Stimulated activated CD4-positive, alpha-beta T cell treated with anti-CD3 and anti-CD28 coated beads, TNF-alpha, amount 100 ng/mL, for 48 hours (primary cell): ENCODE measurements at regions not wholly inside any gene's neighbourhood (a gene's known extent, or its start where the extent isn't known, plus 50 kb on each side); places are given as distances from the start of the nearest gene placed in this dataset.

ENCODE experiments used
- DNase-seq, 3 donors: peaks; one replicate each; pipeline ENCODE4 v3.0.0-alpha.2; 2020; ENCODE audit warnings: low read depth in 3 of 3

GRCh38 chr13:99892866-99893504 lies 78.6 kb downstream of the ZIC5 start:
- DNase-seq = no peak

- DNase-seq = no peak
Observed at GRCh38 chr13:99892196-99892613, 79.4 kb downstream of the ZIC5 start.

DNA sequence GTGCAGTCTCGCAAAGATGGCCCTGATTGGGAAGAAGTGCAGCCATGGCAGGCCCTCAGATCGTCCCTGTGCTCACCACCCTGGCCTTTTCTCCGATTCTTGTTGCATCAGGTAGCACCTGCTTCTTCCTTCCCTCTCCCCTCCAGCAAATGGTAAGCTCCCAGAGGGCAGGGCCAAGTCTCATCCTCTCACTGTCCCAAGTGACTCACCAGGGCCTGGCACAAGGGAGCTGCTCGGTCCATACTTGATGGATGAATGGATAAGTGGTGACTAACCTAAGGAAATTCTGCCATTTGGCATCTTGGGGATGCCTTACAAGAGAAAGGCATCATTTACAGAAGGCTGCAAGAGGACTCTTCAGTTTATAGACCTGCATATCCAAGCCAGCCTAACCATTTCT lies 84.9 kb downstream of the ZIC5 start:
- DNase-seq = no peak

DNA sequence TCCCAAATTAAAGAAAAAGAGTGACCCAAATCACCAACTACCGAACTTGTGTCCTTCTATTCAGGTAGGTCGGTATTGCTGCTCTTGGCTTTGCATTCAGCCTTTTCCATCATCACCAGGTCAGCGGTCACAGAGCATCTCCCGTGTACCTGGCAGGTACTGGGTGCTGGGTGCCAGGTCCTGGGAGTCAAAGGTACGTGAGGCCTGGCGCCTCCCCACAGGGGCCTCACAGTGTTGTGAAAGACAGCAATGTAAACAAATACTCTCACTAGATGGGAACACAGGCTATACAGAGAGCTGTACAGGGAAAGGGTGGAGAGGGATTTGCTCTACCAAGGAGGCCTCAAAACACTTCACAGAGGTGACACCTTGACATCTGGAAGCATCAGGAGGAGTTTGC lies 86.7 kb downstream of the ZIC5 start:
- no peak for DNase-seq

DNA sequence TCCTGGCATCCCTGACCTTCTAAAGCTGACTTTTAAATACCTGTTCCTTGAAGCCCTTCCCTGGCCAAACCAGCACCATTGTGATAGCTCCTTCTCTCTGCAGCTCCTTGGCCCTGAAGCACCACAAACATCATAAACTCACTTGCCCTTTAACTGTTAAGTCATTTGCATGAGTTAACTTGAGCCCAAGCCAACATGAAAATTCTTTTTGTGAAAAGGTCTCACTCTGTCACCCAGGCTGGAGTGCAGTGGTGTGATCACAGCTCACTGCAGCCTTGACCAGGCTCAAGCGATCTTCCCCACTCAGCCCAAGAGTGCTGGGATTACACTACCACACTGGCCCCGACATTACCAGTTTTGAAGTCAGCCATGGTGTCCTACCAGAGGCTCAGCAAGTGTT lies 87.8 kb downstream of the ZIC5 start:
- no peak for DNase-seq

- no peak for DNase-seq
Observed at GRCh38 chr13:99878921-99879610, 92.5 kb downstream of the ZIC5 start.

GRCh38 chr13:99876651-99877050 lies 94.9 kb downstream of the ZIC5 start:
- DNase-seq = no peak

DNA sequence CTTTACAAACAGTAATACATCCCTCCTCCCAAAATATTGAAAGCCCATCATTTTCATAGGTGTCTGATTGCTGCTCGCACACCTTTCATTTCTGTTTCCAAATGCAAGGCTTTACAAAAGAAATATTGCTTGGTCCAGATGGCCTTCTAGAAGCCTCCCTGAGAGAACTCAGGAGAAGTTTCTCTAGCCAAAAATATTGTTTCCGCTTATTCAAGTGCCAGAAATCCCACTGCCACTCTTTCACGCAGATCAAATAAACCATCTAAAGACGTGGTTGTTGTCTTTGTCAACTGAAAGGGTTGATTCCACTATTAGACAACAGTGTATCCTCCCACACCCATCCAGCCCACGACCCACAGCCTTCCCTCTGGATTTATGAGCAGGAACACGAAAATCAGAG lies 96.2 kb downstream of the ZIC5 start:
- DNase-seq = no peak

GRCh38 chr13:99873832-99874430 lies 97.6 kb downstream of the ZIC5 start:
- DNase-seq = no peak

GRCh38 chr13:99873141-99873540 lies 98.4 kb downstream of the ZIC5 start:
- no peak for DNase-seq

GRCh38 chr13:99871249-99871898 lies 100.2 kb downstream of the ZIC5 start:
- no peak for DNase-seq

GRCh38 chr13:99870541-99870940 lies 101.0 kb downstream of the ZIC5 start:
- no peak for DNase-seq

- no peak for DNase-seq
Observed at GRCh38 chr13:99869830-99870229, 101.7 kb downstream of the ZIC5 start.

DNA sequence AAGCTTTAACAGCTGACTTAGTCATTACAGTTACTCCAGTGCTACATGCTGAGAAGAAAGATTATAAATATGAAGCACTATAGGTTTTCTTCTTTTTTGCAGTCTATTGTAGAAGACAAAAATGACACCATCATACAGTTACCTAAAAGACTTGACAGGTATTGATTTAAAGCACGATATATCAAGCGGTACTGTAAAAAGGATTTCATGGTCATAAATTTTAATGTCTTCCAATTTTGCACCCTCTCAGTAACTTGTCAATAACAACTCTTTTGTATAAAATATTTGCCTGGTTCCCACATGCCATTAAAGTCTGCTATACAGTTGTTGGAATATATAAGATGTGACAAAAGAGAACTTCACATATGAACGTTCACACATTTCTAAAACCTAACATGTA lies 102.8 kb downstream of the ZIC5 start:
- DNase-seq = no peak

DNA sequence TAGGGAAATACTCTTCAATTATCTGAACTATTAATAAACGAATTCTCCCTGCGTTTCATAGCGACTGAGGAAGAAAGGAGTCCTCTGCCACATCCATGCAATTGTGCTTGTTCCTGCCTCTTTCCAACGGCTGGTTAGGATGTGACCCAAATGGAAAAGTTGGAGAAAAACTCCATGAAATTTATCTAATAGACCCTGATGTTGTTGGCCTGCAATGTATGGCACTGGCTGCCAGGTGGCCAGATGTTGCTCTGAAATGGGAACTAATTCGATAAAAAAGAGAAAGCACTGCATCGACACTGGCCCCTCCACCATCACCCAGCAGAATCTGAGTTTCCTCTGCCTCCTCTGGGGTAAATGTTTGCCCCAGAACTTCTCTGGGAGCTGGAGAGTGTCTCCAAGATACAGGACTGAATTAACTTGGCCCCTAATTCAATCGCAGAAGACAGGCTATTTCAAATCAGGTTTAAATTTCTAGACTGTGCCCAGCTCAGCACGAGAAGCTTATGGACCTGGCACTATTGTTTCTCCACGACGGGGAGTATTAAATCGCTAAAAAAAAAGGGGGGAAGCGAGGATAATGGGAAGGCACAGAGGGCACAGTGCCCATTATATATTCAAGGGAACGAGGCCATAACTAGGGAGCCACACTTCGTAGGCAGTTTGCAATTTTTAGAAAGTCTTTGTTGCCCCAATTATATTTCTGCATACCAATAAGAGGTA lies 103.9 kb downstream of the ZIC5 start:
- no peak for DNase-seq

- DNase-seq = no peak
Observed at GRCh38 chr13:99866781-99867180, 104.8 kb downstream of the ZIC5 start.

GRCh38 chr13:99865420-99865930 lies 106.1 kb downstream of the ZIC5 start:
- no peak for DNase-seq

GRCh38 chr13:99864627-99864990 lies 107.0 kb downstream of the ZIC5 start:
- DNase-seq = no peak

- no peak for DNase-seq
Observed at GRCh38 chr13:99863789-99864626, 107.6 kb downstream of the ZIC5 start.

DNA sequence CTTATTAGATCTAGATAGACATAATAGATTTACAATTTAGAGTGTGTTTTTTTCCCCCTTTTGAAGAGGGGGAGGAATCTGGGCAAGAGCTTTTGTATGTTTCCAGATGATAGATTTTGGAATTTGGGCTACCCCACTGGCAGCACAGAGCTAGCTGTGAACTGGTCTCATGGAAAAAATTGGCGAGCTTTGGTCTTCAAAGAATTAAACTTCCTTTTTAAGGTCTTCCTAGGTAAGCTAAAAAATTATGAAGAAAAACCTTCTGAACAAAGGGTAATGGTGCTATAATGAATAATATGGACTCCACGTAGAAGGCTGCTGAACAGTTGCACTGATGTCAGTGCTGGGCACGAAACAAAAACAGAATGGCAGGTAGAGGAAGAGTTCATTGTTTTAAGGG lies 109.3 kb downstream of the ZIC5 start:
- DNase-seq = no peak

- DNase-seq = no peak
Observed at GRCh38 chr13:99861771-99862170, 109.8 kb downstream of the ZIC5 start.
